H1 (cell line): ENCODE measurements at regions not wholly inside any gene's neighbourhood (a gene's known extent, or its start where the extent isn't known, plus 50 kb on each side); places are given as distances from the start of the nearest gene placed in this dataset.

ENCODE experiments used
- CREB1 ChIP-seq: IDR thresholded peaks from 2 replicates; pipeline ENCODE4 v1.6.1; 2012; ENCODE audit warnings: inconsistent platforms
- HDAC2 ChIP-seq, 2 experiments: fragments of 300-600 bp in 1 of 2; sonication (generic) in 1 of 2; IDR thresholded peaks; 2 replicates each; pipeline ENCODE4 v1.6.1; 2011 to 2012; ENCODE audit warnings: low read depth in 2 of 2, low read length in 2 of 2, mild to moderate bottlenecking in 2 of 2, moderate library complexity in 2 of 2, borderline replicate concordance in 1 of 2, inconsistent platforms in 1 of 2
- POLR2A ChIP-seq, 2 experiments: IDR thresholded peaks; 1 replicate in 1 of 2; 2 replicates in 1 of 2; pipeline ENCODE4 v1.6.1; 2011; ENCODE audit warnings: low read depth in 2 of 2, low read length in 2 of 2, mild to moderate bottlenecking in 2 of 2; ENCODE audit errors: control extremely low read depth in 1 of 2
- RAD21 ChIP-seq, 2 experiments: IDR thresholded peaks in 1 of 2; conservative IDR thresholded peaks in 1 of 2; 2 replicates each; pipeline ENCODE4 v1.6.1; 2011; ENCODE audit warnings: low read depth in 2 of 2, low read length in 2 of 2, improper control_type of control experiment in 1 of 2, inconsistent platforms in 1 of 2, mild to moderate bottlenecking in 1 of 2, moderate library complexity in 1 of 2
- SIN3A ChIP-seq, 2 experiments: IDR thresholded peaks in 1 of 2; conservative IDR thresholded peaks in 1 of 2; 2 replicates each; pipeline ENCODE4 v1.6.1; 2011 to 2012; ENCODE audit warnings: low read length in 2 of 2, improper control_type of control experiment in 1 of 2, low read depth in 1 of 2, mild to moderate bottlenecking in 1 of 2
- SP4 ChIP-seq: IDR thresholded peaks from 2 replicates; pipeline ENCODE4 v1.6.1; 2012; ENCODE audit warnings: low read length, inconsistent platforms
- TEAD4 ChIP-seq: IDR thresholded peaks from 2 replicates; pipeline ENCODE4 v1.6.1; 2012; ENCODE audit warnings: low read depth, low read length, inconsistent platforms, mixed read lengths
- YY1 ChIP-seq: IDR thresholded peaks from 2 replicates; pipeline ENCODE4 v1.6.1; 2011; ENCODE audit warnings: low read depth, mild to moderate bottlenecking, low read length
- TF ChIP-seq, protein P1 (sequence below): IDR thresholded peaks from 2 replicates; pipeline ENCODE4 v1.6.1; 2012; ENCODE audit warnings: low read length, inconsistent platforms

- TF ChIP-seq RAD21 (IDR thresholded peaks at IDR 0.05 in 1 of 2, conservative IDR thresholded peaks at IDR 0.05 in 1 of 2; ENCODE audit: low read depth in 2 of 2, low read length in 2 of 2), result no peak
- TF ChIP-seq, protein P1, sequence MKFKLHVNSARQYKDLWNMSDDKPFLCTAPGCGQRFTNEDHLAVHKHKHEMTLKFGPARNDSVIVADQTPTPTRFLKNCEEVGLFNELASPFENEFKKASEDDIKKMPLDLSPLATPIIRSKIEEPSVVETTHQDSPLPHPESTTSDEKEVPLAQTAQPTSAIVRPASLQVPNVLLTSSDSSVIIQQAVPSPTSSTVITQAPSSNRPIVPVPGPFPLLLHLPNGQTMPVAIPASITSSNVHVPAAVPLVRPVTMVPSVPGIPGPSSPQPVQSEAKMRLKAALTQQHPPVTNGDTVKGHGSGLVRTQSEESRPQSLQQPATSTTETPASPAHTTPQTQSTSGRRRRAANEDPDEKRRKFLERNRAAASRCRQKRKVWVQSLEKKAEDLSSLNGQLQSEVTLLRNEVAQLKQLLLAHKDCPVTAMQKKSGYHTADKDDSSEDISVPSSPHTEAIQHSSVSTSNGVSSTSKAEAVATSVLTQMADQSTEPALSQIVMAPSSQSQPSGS, result no peak
- no peak for TF ChIP-seq HDAC2 (IDR thresholded peaks at IDR 0.05; ENCODE audit: borderline replicate concordance in 1 of 2, low read depth in 2 of 2, low read length in 2 of 2)
- no peak for TF ChIP-seq TEAD4
- no peak for TF ChIP-seq YY1
- no peak for TF ChIP-seq POLR2A (IDR thresholded peaks at IDR 0.05; ENCODE audit: control extremely low read depth in 1 of 2, low read depth in 2 of 2, low read length in 2 of 2)
- no peak for TF ChIP-seq SP4
- no peak for TF ChIP-seq SIN3A (conservative IDR thresholded peaks at IDR 0.05 in 1 of 2, IDR thresholded peaks at IDR 0.05 in 1 of 2; ENCODE audit: low read depth in 1 of 2, low read length in 2 of 2)
- TF ChIP-seq CREB1, result no peak
Observed at GRCh38 chr10:78976825-78977755, 91.7 kb upstream of the ZMIZ1 start (continued).
